Pancreas (tissue), 10 donors: ENCODE measurements at regions not wholly inside any gene's neighbourhood (a gene's known extent, or its start where the extent isn't known, plus 50 kb on each side); places are given as distances from the start of the nearest gene placed in this dataset.
A peak's percentile ranks its signal among the peaks of the same experiment; 100 is the strongest.

Experiments
- ATAC-seq, 4 donors: fragments of 200-7000 bp; cut with Tn5 transposase; one replicate each; pipeline versions ENCODE4 v1.8.0 to v1.9.1; 2020; ENCODE audit warnings: mild to moderate bottlenecking in 4 of 4, moderate library complexity in 4 of 4
- DNase-seq, 6 donors: peaks; one replicate each; pipeline ENCODE4 v3.0.0-alpha.2; 2020
- FAIRE-seq: peaks from 2 replicates; lab custom pipeline; 2012; peaks lifted over from hg19 to GRCh38; lab: Jason Lieb, UNC
- H3K27ac ChIP-seq, 4 donors: fragments of 200-600 bp; sonication (generic); 1 replicate in 3 of 4; 2 replicates in 1 of 4; pipeline versions ENCODE4 v1.5.0 to v1.8.0; 2020
- H3K27me3 ChIP-seq, 4 donors: fragments of 200-600 bp; one replicate each; pipeline ENCODE4 v1.8.0; 2021
- H3K36me3 ChIP-seq, 3 donors: fragments of 200-600 bp; sonication (generic) in 1 of 3; one replicate each; pipeline versions ENCODE4 v1.5.0 to v1.8.0; 2020 to 2021
- H3K4me1 ChIP-seq, 3 donors: fragments of 200-600 bp; one replicate each; pipeline ENCODE4 v1.8.0; 2021
- H3K4me3 ChIP-seq, 4 donors: fragments of 200-600 bp; sonication (generic) in 2 of 4; one replicate each; pipeline versions ENCODE4 v1.5.0 to v1.8.0; 2020 to 2021
- H3K9me3 ChIP-seq, 4 donors: fragments of 200-600 bp; one replicate each; pipeline ENCODE4 v1.8.0; 2021
- WGBS, 2 donors: extraction: QIAGEN DNeasy Blood & Tissue Kit; methylation state at CpG; one replicate each; pipeline ENCODE4 v1.1.7; 2013; 5-methylcytosine and 5-hydroxymethylcytosine counted together
- intact Hi-C, 3 donors: fragments of 100-400 bp; cut with DNase I; formaldehyde crosslinking; loops; one replicate each; pipeline versions ENCODE4 v1.11.1 to v1.14.2; 2022
- TF ChIP-seq, protein P1 (sequence below), 4 donors: fragments of 200-600 bp; sonication (generic) in 3 of 4; IDR thresholded peaks; one replicate each; pipeline versions ENCODE4 v1.5.0 to v1.8.0; 2021; ENCODE audit warnings: antibody characterized with exemption in 4 of 4
- donor health status: healthy with polysubstance abuse.
- donor health status: DM: no; HTN: no; CAD: no; lungs with moderate emphysema.
- donor health status: DM: no; HTN: no; CAD: no.
- donor health status: control.
- donor health status: control.
- donor health status: Bipolar disorder and iron deficiency.
- donor health status: DM: yes; HTN: yes; CAD: no.
- donor health status: DM: no; HTN: no; CAD: no.
- donor health status: DM: no; HTN: no; CAD: no.
- donor health status: DM: yes; HTN: yes; CAD: no.

GRCh38 chr7:17680943-17681351, 259.3 kb downstream of the SNX13 start:
- Histone ChIP-seq H3K36me3 (no peaks in the 10 kb centered on the region), H3K4me3 (no peak overlapping the region), H3K27ac (no peak overlapping the region), H3K27me3 (no peaks in the 10 kb centered on the region), H3K9me3 (no peaks in the 10 kb centered on the region), H3K4me1 (no peaks in the 10 kb centered on the region)
- DNase-seq, result no peak
- 21 to 28% methylated on average over 5 of the region's 5 CpGs for WGBS, 2 donors
- intact Hi-C loops, result no loop called here
- TF ChIP-seq, protein P1, sequence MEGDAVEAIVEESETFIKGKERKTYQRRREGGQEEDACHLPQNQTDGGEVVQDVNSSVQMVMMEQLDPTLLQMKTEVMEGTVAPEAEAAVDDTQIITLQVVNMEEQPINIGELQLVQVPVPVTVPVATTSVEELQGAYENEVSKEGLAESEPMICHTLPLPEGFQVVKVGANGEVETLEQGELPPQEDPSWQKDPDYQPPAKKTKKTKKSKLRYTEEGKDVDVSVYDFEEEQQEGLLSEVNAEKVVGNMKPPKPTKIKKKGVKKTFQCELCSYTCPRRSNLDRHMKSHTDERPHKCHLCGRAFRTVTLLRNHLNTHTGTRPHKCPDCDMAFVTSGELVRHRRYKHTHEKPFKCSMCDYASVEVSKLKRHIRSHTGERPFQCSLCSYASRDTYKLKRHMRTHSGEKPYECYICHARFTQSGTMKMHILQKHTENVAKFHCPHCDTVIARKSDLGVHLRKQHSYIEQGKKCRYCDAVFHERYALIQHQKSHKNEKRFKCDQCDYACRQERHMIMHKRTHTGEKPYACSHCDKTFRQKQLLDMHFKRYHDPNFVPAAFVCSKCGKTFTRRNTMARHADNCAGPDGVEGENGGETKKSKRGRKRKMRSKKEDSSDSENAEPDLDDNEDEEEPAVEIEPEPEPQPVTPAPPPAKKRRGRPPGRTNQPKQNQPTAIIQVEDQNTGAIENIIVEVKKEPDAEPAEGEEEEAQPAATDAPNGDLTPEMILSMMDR (IDR thresholded peaks at IDR 0.05), result peak in 2 of 4 donors; percentile 49 to 52
- peak; percentile 34 to 61 (median 47) for ATAC-seq
- peak; percentile 69 for FAIRE-seq

GRCh38 chr7:17681965-17682364, 258.3 kb downstream of the SNX13 start:
- DNase-seq (no peak), ATAC-seq (no peak), FAIRE-seq (no peak)
- Histone ChIP-seq H3K27ac (no peak overlapping the region), H3K9me3 (no peaks in the 10 kb centered on the region), H3K4me3 (no peak overlapping the region), H3K4me1 (no peaks in the 10 kb centered on the region), H3K36me3 (no peaks in the 10 kb centered on the region), H3K27me3 (no peaks in the 10 kb centered on the region)
- TF ChIP-seq, protein P1 (IDR thresholded peaks at IDR 0.05), result no peak
- intact Hi-C loops, result no loop called here
- whole genome bisulfite sequencing, 2 donors, result 46 to 58% methylated on average over 4 of the region's 4 CpGs

DNA sequence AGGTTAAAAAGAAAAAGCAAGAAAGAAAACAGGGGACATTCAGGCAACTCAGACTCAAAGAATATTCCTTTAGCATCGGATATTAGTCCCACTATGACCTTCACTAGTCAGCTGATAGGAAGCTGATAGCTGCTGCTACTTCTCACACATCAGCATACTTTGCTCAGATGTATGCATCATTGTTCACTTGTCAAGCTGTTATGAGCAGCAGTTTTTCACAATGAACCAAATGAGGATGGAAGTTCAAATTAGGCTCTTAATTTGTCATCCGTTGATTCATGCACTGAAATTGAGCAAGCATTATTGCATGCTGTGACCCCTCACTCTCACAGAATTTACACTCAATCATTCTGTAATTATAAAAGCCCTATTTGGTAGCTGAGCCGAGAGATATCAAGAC, 257.7 kb downstream of the SNX13 start:
- DNase-seq (no peak), ATAC-seq (no peak), FAIRE-seq (no peak)
- WGBS, 2 donors, result 38 to 49% methylated on average over 3 of the region's 3 CpGs
- H3K27ac ChIP-seq, result no peak overlapping the region
- intact Hi-C loops, result no loop called here
- H3K4me1 ChIP-seq, result no peaks in the 10 kb centered on the region
- TF ChIP-seq, protein P1 (IDR thresholded peaks at IDR 0.05), result no peak
- no peaks in the 10 kb centered on the region for H3K9me3 ChIP-seq
- no peaks in the 10 kb centered on the region for H3K27me3 ChIP-seq
- no peak overlapping the region for H3K4me3 ChIP-seq
- no peaks in the 10 kb centered on the region for H3K36me3 ChIP-seq

DNA sequence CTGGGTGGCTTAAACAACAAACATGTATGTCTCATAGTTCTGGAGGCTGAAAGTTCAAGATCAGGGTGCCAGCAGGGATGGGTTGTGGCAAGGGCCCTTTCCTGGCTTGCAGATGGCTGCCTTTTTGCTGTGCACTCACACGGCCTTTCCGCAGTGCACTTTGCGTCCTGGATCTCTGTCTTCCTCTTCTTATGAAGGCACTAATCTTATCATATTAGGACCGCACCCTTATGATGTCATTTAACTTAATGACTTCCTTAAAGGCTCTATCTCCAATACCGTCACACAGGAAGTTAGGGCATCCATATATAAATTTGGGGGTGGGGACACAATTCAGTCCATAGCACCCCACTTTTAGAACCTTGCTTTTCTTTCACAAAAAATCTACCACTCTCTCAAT, 255.2 kb downstream of the SNX13 start:
- no peaks in the 10 kb centered on the region for H3K27me3 ChIP-seq
- H3K36me3 ChIP-seq, result no peaks in the 10 kb centered on the region
- FAIRE-seq (no peak), ATAC-seq (no peak), DNase-seq (no peak)
- intact Hi-C loops, result no loop called here
- TF ChIP-seq, protein P1 (IDR thresholded peaks at IDR 0.05), result no peak
- H3K27ac ChIP-seq, result no peak overlapping the region
- no peak overlapping the region for H3K4me3 ChIP-seq
- no peaks in the 10 kb centered on the region for H3K4me1 ChIP-seq
- no peaks in the 10 kb centered on the region for H3K9me3 ChIP-seq
- WGBS, 2 donors, result 81 to 92% methylated on average over 5 of the region's 5 CpGs

DNA sequence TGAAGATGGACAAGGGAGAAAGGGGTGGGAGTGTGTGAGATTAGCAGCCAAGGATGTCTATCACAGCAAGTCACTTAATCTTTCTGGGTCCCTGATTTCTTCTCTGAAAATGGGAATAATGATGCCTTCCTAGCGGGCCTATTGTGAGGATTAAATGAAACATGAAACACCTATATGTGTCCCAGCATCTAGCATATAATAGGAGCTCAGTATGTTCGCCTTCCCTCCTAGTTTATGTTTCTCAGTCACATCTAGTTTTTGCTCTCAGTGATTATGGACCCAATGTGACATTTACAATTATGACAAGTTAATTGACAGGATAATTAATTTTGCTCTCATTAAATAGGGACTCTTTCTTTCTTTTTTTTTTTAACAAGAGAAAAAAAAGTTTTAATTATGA, 252.9 kb downstream of the SNX13 start:
- no peak for FAIRE-seq
- WGBS, 2 donors, result 65 to 78% methylated on average over 2 of the region's 2 CpGs
- intact Hi-C loops, result no loop called here

More for the DNA sequence above, 252.9 kb downstream of the SNX13 start:
- no peak overlapping the region for H3K4me3 ChIP-seq
- H3K27ac ChIP-seq, result no peak overlapping the region
- DNase-seq, result no peak
- TF ChIP-seq, protein P1 (IDR thresholded peaks at IDR 0.05), result no peak
- no peaks in the 10 kb centered on the region for H3K4me1 ChIP-seq
- H3K9me3 ChIP-seq, result no peaks in the 10 kb centered on the region
- ATAC-seq, result no peak
- no peaks in the 10 kb centered on the region for H3K27me3 ChIP-seq
- no peaks in the 10 kb centered on the region for H3K36me3 ChIP-seq
